Right renal pelvis (tissue), 4 donors: ENCODE measurements at regions not wholly inside any gene's neighbourhood (a gene's known extent, or its start where the extent isn't known, plus 50 kb on each side); places are given as distances from the start of the nearest gene placed in this dataset.

Experiments used
- DNase-seq, 4 donors: peaks; one replicate each; pipeline ENCODE4 v3.0.0-alpha.2; 2013; ENCODE audit warnings: low read depth in 4 of 4, low spot score in 3 of 4, missing footprints in 1 of 4

- no peak for DNase-seq
These were observed 57.5 kb downstream of the RPL27A start for GRCh38 chr11:8740129-8740528.

- no peak for DNase-seq
These were observed 61.8 kb downstream of the RPL27A start for GRCh38 chr11:8744423-8744822.

- DNase-seq = no peak
These were observed 63.0 kb downstream of the RPL27A start for GRCh38 chr11:8745431-8746253.

GRCh38 chr11:8746331-8746974 is 63.9 kb downstream of the RPL27A start:
- no peak for DNase-seq

GRCh38 chr11:8747173-8747572 is 64.6 kb downstream of the RPL27A start:
- no peak for DNase-seq

GRCh38 chr11:8748317-8748716 is 65.7 kb downstream of the RPL27A start:
- DNase-seq = no peak

GRCh38 chr11:8749202-8749601 is 66.6 kb downstream of the RPL27A start:
- DNase-seq = no peak

GRCh38 chr11:8754241-8754640 is 71.6 kb downstream of the RPL27A start:
- no peak for DNase-seq

- DNase-seq = no peak
These were observed 73.6 kb downstream of the RPL27A start for GRCh38 chr11:8756201-8756600.

GRCh38 chr11:8757047-8757446 is 74.5 kb downstream of the RPL27A start:
- DNase-seq = no peak

- no peak for DNase-seq
These were observed 74.9 kb downstream of the RPL27A start for GRCh38 chr11:8757533-8757932.

- DNase-seq = no peak
These were observed 76.1 kb downstream of the RPL27A start for GRCh38 chr11:8758619-8759169.

- DNase-seq = no peak
These were observed 77.0 kb downstream of the RPL27A start for GRCh38 chr11:8759634-8760033.

GRCh38 chr11:8760896-8761295 is 78.3 kb downstream of the RPL27A start:
- peak in 3 of 4 donors; percentile 35 to 60 (median 46) for DNase-seq

- DNase-seq = no peak
These were observed 80.6 kb downstream of the RPL27A start for GRCh38 chr11:8763070-8763685.

GRCh38 chr11:8765294-8765693 is 82.7 kb downstream of the RPL27A start:
- DNase-seq = no peak

- no peak for DNase-seq
These were observed 83.7 kb downstream of the RPL27A start for GRCh38 chr11:8766043-8766987.

- DNase-seq = no peak
These were observed 84.4 kb downstream of the RPL27A start for GRCh38 chr11:8766988-8767374.

GRCh38 chr11:8767466-8768142 is 85.0 kb downstream of the RPL27A start:
- DNase-seq = no peak
